HCT116 (cell line): ENCODE measurements at regions not wholly inside any gene's neighbourhood (a gene's known extent, or its start where the extent isn't known, plus 50 kb on each side); places are given as distances from the start of the nearest gene placed in this dataset.

Source experiments
- ATAC-seq: fragments of 200-7000 bp; cut with Tn5 transposase; 2 replicates; pipeline ENCODE4 v1.9.1; 2020; ENCODE audit warnings: mild to moderate bottlenecking, moderate library complexity
- BruUV-seq: library from RNA; stranded (reverse); fragments of 400-500 nt; replicated peaks from 2 replicates; lab custom pipeline; 2021; lab: Mats Ljungman, UMichigan
- CTCF ChIA-PET: fragments of 300-600 bp; sonication (Branson Sonifier 250); formaldehyde crosslinking; loops from one replicate; lab custom pipeline; 2021; ENCODE audit warnings: antibody characterized with exemption; lab: Charles Lee
- POLR2A ChIA-PET: fragments of 300-600, 350-600 bp; sonication (Branson Sonifier 250); formaldehyde crosslinking; loops from one replicate; lab custom pipeline; 2021; ENCODE audit warnings: antibody characterized with exemption; lab: Charles Lee
- RAD21 ChIA-PET, 2 experiments: fragments of 300-600 bp; sonication (Branson Sonifier 250); formaldehyde crosslinking; loops; one replicate each; lab custom pipeline; 2023; ENCODE audit warnings: low total read pairs in 2 of 2; ENCODE audit not compliant: uncharacterized antibody in 2 of 2, unreplicated experiment in 2 of 2, low non-redundant PET in 1 of 2; lab: Charles Lee
- DNase-seq: peaks from one replicate; pipeline ENCODE4 v3.0.0-alpha.2; 2010; ENCODE audit warnings: low read depth, low spot score
- H2AFZ ChIP-seq: fragments of 200-600 bp; shearing (Covaris generic), sonication (generic); 2 replicates; pipeline ENCODE4 v1.6.1; 2017; ENCODE audit warnings: low read depth, mixed run types, mixed read lengths, antibody characterized with exemption, low read length; ENCODE audit not compliant: poor library complexity, severe bottlenecking
- H3K27ac ChIP-seq: 2 replicates; pipeline ENCODE4 v1.5.1; 2012; ENCODE audit warnings: low read depth, low read length
- H3K27me3 ChIP-seq: fragments of 200-600 bp; sonication (generic); 2 replicates; pipeline ENCODE4 v1.6.1; 2016; ENCODE audit warnings: mixed run types, low read length, mixed read lengths; ENCODE audit not compliant: insufficient read depth
- H3K36me3 ChIP-seq, 2 experiments: fragments of 200-500 bp in 1 of 2; fragments of 200-600 bp in 1 of 2; sonication (Bioruptor generic) in 1 of 2; sonication (generic) in 1 of 2; 2 replicates each; pipeline versions ENCODE4 v1.5.1 to v1.6.1; 2014 to 2016; ENCODE audit warnings: low read length in 2 of 2, inconsistent platforms in 1 of 2, mixed read lengths in 1 of 2, mixed run types in 1 of 2; ENCODE audit not compliant: insufficient read depth in 2 of 2, control insufficient read depth in 1 of 2
- H3K4me1 ChIP-seq, 2 experiments: fragments of 200-600 bp in 1 of 2; sonication (generic) in 1 of 2; 2 replicates each; pipeline versions ENCODE4 v1.5.1 to v1.6.1; 2012 to 2017; ENCODE audit warnings: low read length in 2 of 2, inconsistent platforms in 1 of 2, mild to moderate bottlenecking in 1 of 2, mixed read lengths in 1 of 2, mixed run types in 1 of 2, moderate library complexity in 1 of 2; ENCODE audit not compliant: insufficient read depth in 2 of 2, control insufficient read depth in 1 of 2
- H3K4me2 ChIP-seq: fragments of 200-600 bp; sonication (generic); 2 replicates; pipeline ENCODE4 v1.6.1; 2017; ENCODE audit warnings: mixed run types, low read length, mixed read lengths
- H3K4me3 ChIP-seq, 2 experiments: fragments of 200-600 bp in 1 of 2; sonication (generic) in 1 of 2; replicated peaks in 1 of 2; 2 replicates each; pipeline ENCODE4 v1.5.1; 2011 to 2016; ENCODE audit warnings: low read length in 2 of 2, control low read depth in 1 of 2, low read depth in 1 of 2, mild to moderate bottlenecking in 1 of 2, mixed read lengths in 1 of 2, mixed run types in 1 of 2
- H3K79me2 ChIP-seq: fragments of 200-600 bp; sonication (generic); 2 replicates; pipeline ENCODE4 v1.6.1; 2017; ENCODE audit warnings: mild to moderate bottlenecking, mixed run types, low read length, moderate library complexity, mixed read lengths; ENCODE audit not compliant: insufficient read depth
- H3K9ac ChIP-seq: fragments of 200-600 bp; sonication (generic); 2 replicates; pipeline ENCODE4 v1.6.1; 2016; ENCODE audit warnings: low read length, mixed read lengths
- H3K9me2 ChIP-seq: fragments of 200-600 bp; sonication (generic), shearing (Covaris generic); 2 replicates; pipeline ENCODE4 v1.6.1; 2017; ENCODE audit warnings: mixed run types, mild to moderate bottlenecking, moderate library complexity; ENCODE audit not compliant: insufficient read depth
- H3K9me3 ChIP-seq, 2 experiments: fragments of 200-500 bp in 1 of 2; fragments of 200-600 bp in 1 of 2; sonication (Bioruptor generic) in 1 of 2; sonication (generic) in 1 of 2; 2 replicates each; pipeline ENCODE4 v1.6.1; 2014 to 2017; ENCODE audit warnings: low read length in 2 of 2, mixed read lengths in 2 of 2, inconsistent platforms in 1 of 2, low read depth in 1 of 2, mild to moderate bottlenecking in 1 of 2, mixed run types in 1 of 2, moderate library complexity in 1 of 2; ENCODE audit not compliant: control insufficient read depth in 1 of 2, insufficient read depth in 1 of 2
- H4K20me1 ChIP-seq: fragments of 200-600 bp; sonication (generic), shearing (Covaris generic); 2 replicates; pipeline ENCODE4 v1.6.1; 2017; ENCODE audit warnings: mixed run types, mild to moderate bottlenecking, moderate library complexity; ENCODE audit not compliant: insufficient read depth
- ATF3 ChIP-seq: IDR thresholded peaks from 2 replicates; pipeline ENCODE4 v1.6.1; 2012
- CEBPB ChIP-seq: IDR thresholded peaks from 2 replicates; pipeline ENCODE4 v1.6.1; 2012; ENCODE audit warnings: low read depth
- CTCF ChIP-seq, 3 experiments: fragments of 200-600 bp in 1 of 3; sonication (generic) in 1 of 3; IDR thresholded peaks in 2 of 3; conservative IDR thresholded peaks in 1 of 3; 2 replicates each; pipeline ENCODE4 v1.5.1; 2012 to 2017; ENCODE audit warnings: low read depth in 2 of 3, low read length in 2 of 3, antibody characterized with exemption in 1 of 3, borderline replicate concordance in 1 of 3, control low read depth in 1 of 3, mild to moderate bottlenecking in 1 of 3, mixed read lengths in 1 of 3, mixed run types in 1 of 3, moderate library complexity in 1 of 3; ENCODE audit not compliant: insufficient read depth in 1 of 3
- EGR1 ChIP-seq: IDR thresholded peaks from 2 replicates; pipeline ENCODE4 v1.6.1; 2012; ENCODE audit warnings: low read depth
- ELF1 ChIP-seq: IDR thresholded peaks from 2 replicates; pipeline ENCODE4 v1.6.1; 2012; ENCODE audit warnings: low read depth, borderline replicate concordance
- EZH2 ChIP-seq: fragments of 200-600 bp; sonication (generic); IDR thresholded peaks from 2 replicates; pipeline ENCODE4 v1.6.1; 2017; ENCODE audit warnings: antibody characterized with exemption, mixed run types
- FOSL1 ChIP-seq: IDR thresholded peaks from 2 replicates; pipeline ENCODE4 v1.6.1; 2012; ENCODE audit warnings: low read depth
- JUND ChIP-seq: IDR thresholded peaks from 2 replicates; pipeline ENCODE4 v1.6.1; 2012
- MAX ChIP-seq: IDR thresholded peaks from 2 replicates; pipeline ENCODE4 v1.6.1; 2012
- POLR2AphosphoS5 ChIP-seq: IDR thresholded peaks from 2 replicates; pipeline ENCODE4 v1.6.1; 2011; ENCODE audit warnings: mild to moderate bottlenecking, low read depth, low read length, moderate library complexity
- RAD21 ChIP-seq: IDR thresholded peaks from 2 replicates; pipeline ENCODE4 v1.6.1; 2012; ENCODE audit warnings: low read depth, mild to moderate bottlenecking
- REST ChIP-seq: IDR thresholded peaks from 2 replicates; pipeline ENCODE4 v1.6.1; 2012; ENCODE audit warnings: low read depth
- SIN3A ChIP-seq: IDR thresholded peaks from 2 replicates; pipeline ENCODE4 v1.6.1; 2012; ENCODE audit warnings: low read depth
- SP1 ChIP-seq: IDR thresholded peaks from 2 replicates; pipeline ENCODE4 v1.6.1; 2012; ENCODE audit warnings: low read depth
- SRF ChIP-seq: IDR thresholded peaks from 2 replicates; pipeline ENCODE4 v1.6.1; 2012; ENCODE audit warnings: low read depth
- TCF7L2 ChIP-seq: IDR thresholded peaks from 2 replicates; pipeline ENCODE4 v1.7.0; 2011; ENCODE audit warnings: borderline replicate concordance, inconsistent platforms; ENCODE audit not compliant: insufficient read depth, insufficient read length; ENCODE audit errors: extremely low read depth
- YY1 ChIP-seq: IDR thresholded peaks from 2 replicates; pipeline ENCODE4 v1.6.1; 2011; ENCODE audit warnings: low read length, low read depth, moderate library complexity, mild to moderate bottlenecking; ENCODE audit not compliant: insufficient replicate concordance; ENCODE audit errors: extremely low read depth
- ZBTB33 ChIP-seq: IDR thresholded peaks from 2 replicates; pipeline ENCODE4 v1.6.1; 2011; ENCODE audit warnings: mild to moderate bottlenecking, low read length, moderate library complexity; ENCODE audit not compliant: insufficient replicate concordance; ENCODE audit errors: extremely low read depth
- ZFX ChIP-seq: fragments of 450-650 bp; IDR thresholded peaks from 2 replicates; pipeline ENCODE4 v1.6.1; 2017
- ZNF274 ChIP-seq: fragments of 200-500 bp; sonication (Bioruptor generic); IDR thresholded peaks from 2 replicates; pipeline ENCODE4 v1.6.1; 2014; ENCODE audit warnings: mild to moderate bottlenecking, low read depth, low read length, inconsistent platforms
- intact Hi-C: fragments of 100-400 bp; cut with micrococcal nuclease; formaldehyde crosslinking; loops from 2 replicates; pipeline ENCODE4 v1.10.0; 2022

GRCh38 chr2:239570971-239571520 lies 170.2 kb upstream of the HDAC4 start:
- CTCF ChIA-PET, result no interaction called here
- Histone ChIP-seq H3K9me3 (no peaks in the 10 kb centered on the region), H3K27me3 (peaks cover 6% of the 10 kb centered on the region; the same call in 1 of the 2 replicates), H4K20me1 (no peaks in the 10 kb centered on the region), H3K9ac (no peak overlapping the region), H3K4me3 (no peak overlapping the region), H2AFZ (no peak overlapping the region), H3K79me2 (no peaks in the 10 kb centered on the region), H3K4me2 (no peak overlapping the region), H3K9me2 (no peaks in the 10 kb centered on the region), H3K36me3 (no peaks in the 10 kb centered on the region), H3K4me1 (no peaks in the 10 kb centered on the region), H3K27ac (no peak overlapping the region)
- no peak for TF ChIP-seq FOSL1
- no peak for TF ChIP-seq REST
- TF ChIP-seq ZBTB33, result no peak
- TF ChIP-seq YY1, result no peak
- no peak for TF ChIP-seq ZNF274
- TF ChIP-seq CEBPB, result no peak
- TF ChIP-seq ZFX, result no peak
- TF ChIP-seq RAD21, result no peak
- TF ChIP-seq CTCF (IDR thresholded peaks at IDR 0.05 in 2 of 3, conservative IDR thresholded peaks at IDR 0.05 in 1 of 3; ENCODE audit: borderline replicate concordance in 1 of 3, insufficient read depth in 1 of 3, low read depth in 2 of 3, low read length in 2 of 3), result no peak
- no peak for TF ChIP-seq POLR2AphosphoS5
- no peak for TF ChIP-seq EZH2
- no peak for TF ChIP-seq SP1
- TF ChIP-seq SIN3A, result no peak
- no peak for TF ChIP-seq SRF
- no peak for TF ChIP-seq MAX
- TF ChIP-seq JUND, result no peak
- no peak for TF ChIP-seq TCF7L2
- TF ChIP-seq EGR1, result no peak
- no peak for TF ChIP-seq ATF3
- TF ChIP-seq ELF1, result no peak
- RAD21 ChIA-PET, result no interaction called here
- no peak for DNase-seq
- intact Hi-C loops, result no loop called here
- no TSS peak for BruUV-seq
- POLR2A ChIA-PET, result no interaction called here
- no peak for ATAC-seq
